Pancreas (tissue), 10 donors: ENCODE measurements at regions not wholly inside any gene's neighbourhood (a gene's known extent, or its start where the extent isn't known, plus 50 kb on each side); places are given as distances from the start of the nearest gene placed in this dataset.

Experiments used
- ATAC-seq, 4 donors: fragments of 200-7000 bp; cut with Tn5 transposase; one replicate each; pipeline versions ENCODE4 v1.8.0 to v1.9.1; 2020; ENCODE audit warnings: mild to moderate bottlenecking in 4 of 4, moderate library complexity in 4 of 4
- DNase-seq, 6 donors: peaks; one replicate each; pipeline ENCODE4 v3.0.0-alpha.2; 2020
- FAIRE-seq: peaks from 2 replicates; lab custom pipeline; 2012; peaks lifted over from hg19 to GRCh38; lab: Jason Lieb, UNC
- H3K27ac ChIP-seq, 4 donors: fragments of 200-600 bp; sonication (generic); 1 replicate in 3 of 4; 2 replicates in 1 of 4; pipeline versions ENCODE4 v1.5.0 to v1.8.0; 2020
- H3K27me3 ChIP-seq, 4 donors: fragments of 200-600 bp; one replicate each; pipeline ENCODE4 v1.8.0; 2021
- H3K36me3 ChIP-seq, 3 donors: fragments of 200-600 bp; sonication (generic) in 1 of 3; one replicate each; pipeline versions ENCODE4 v1.5.0 to v1.8.0; 2020 to 2021
- H3K4me1 ChIP-seq, 3 donors: fragments of 200-600 bp; one replicate each; pipeline ENCODE4 v1.8.0; 2021
- H3K4me3 ChIP-seq, 4 donors: fragments of 200-600 bp; sonication (generic) in 2 of 4; one replicate each; pipeline versions ENCODE4 v1.5.0 to v1.8.0; 2020 to 2021
- H3K9me3 ChIP-seq, 4 donors: fragments of 200-600 bp; one replicate each; pipeline ENCODE4 v1.8.0; 2021
- CTCF ChIP-seq, 4 donors: fragments of 200-600 bp; sonication (generic) in 3 of 4; IDR thresholded peaks; one replicate each; pipeline versions ENCODE4 v1.5.0 to v1.8.0; 2021; ENCODE audit warnings: antibody characterized with exemption in 4 of 4
- WGBS, 2 donors: extraction: QIAGEN DNeasy Blood & Tissue Kit; methylation state at CpG; one replicate each; pipeline ENCODE4 v1.1.7; 2013; 5-methylcytosine and 5-hydroxymethylcytosine counted together
- intact Hi-C, 3 donors: fragments of 100-400 bp; cut with DNase I; formaldehyde crosslinking; loops; one replicate each; pipeline versions ENCODE4 v1.11.1 to v1.14.2; 2022
- donor health status: healthy with polysubstance abuse.
- donor health status: DM: no; HTN: no; CAD: no; lungs with moderate emphysema.
- donor health status: DM: no; HTN: no; CAD: no.
- donor health status: control.
- donor health status: control.
- donor health status: Bipolar disorder and iron deficiency.
- donor health status: DM: yes; HTN: yes; CAD: no.
- donor health status: DM: no; HTN: no; CAD: no.
- donor health status: DM: no; HTN: no; CAD: no.
- donor health status: DM: yes; HTN: yes; CAD: no.

DNA sequence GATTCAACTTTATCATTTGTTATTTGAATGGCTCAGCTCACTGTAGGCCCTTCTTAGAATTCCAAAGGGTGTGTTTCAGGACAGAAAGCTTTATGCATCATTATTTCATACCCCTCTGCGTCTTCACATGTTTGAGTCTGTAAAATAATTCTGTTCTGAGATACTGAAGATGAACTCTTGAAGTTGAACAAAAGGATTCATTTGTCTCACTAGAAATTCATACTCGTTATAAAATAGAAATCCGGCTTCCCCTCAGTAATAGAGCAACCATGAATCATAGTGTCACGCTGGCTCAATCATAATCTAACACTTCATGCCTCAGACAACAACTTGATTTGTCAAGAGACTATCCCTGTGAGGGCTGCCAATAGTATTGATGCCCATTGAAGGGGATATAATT lies 1015.4 kb upstream of the SEMA6D start:
- no peak for TF ChIP-seq CTCF (IDR thresholded peaks at IDR 0.05)
- ATAC-seq, result no peak
- FAIRE-seq, result no peak
- 64 to 76% methylated on average over 4 of the region's 4 CpGs for WGBS, 2 donors
- Histone ChIP-seq H3K4me3 (no peak overlapping the region), H3K4me1 (no peaks in the 10 kb centered on the region), H3K9me3 (no peaks in the 10 kb centered on the region), H3K36me3 (no peaks in the 10 kb centered on the region), H3K27me3 (no peaks in the 10 kb centered on the region), H3K27ac (no peak overlapping the region)
- no peak for DNase-seq
- intact Hi-C loops, result no loop called here

GRCh38 chr15:46703020-46703861 lies 1014.1 kb upstream of the SEMA6D start:
- TF ChIP-seq CTCF (IDR thresholded peaks at IDR 0.05), result no peak
- Histone ChIP-seq H3K27ac (no peak overlapping the region), H3K4me3 (no peak overlapping the region), H3K4me1 (no peaks in the 10 kb centered on the region), H3K27me3 (no peaks in the 10 kb centered on the region), H3K9me3 (no peaks in the 10 kb centered on the region), H3K36me3 (no peaks in the 10 kb centered on the region)
- 63 to 72% methylated on average over 9 of the region's 9 CpGs for WGBS, 2 donors
- ATAC-seq (no peak), FAIRE-seq (no peak), DNase-seq (no peak)
- intact Hi-C loops, result no loop called here

DNA sequence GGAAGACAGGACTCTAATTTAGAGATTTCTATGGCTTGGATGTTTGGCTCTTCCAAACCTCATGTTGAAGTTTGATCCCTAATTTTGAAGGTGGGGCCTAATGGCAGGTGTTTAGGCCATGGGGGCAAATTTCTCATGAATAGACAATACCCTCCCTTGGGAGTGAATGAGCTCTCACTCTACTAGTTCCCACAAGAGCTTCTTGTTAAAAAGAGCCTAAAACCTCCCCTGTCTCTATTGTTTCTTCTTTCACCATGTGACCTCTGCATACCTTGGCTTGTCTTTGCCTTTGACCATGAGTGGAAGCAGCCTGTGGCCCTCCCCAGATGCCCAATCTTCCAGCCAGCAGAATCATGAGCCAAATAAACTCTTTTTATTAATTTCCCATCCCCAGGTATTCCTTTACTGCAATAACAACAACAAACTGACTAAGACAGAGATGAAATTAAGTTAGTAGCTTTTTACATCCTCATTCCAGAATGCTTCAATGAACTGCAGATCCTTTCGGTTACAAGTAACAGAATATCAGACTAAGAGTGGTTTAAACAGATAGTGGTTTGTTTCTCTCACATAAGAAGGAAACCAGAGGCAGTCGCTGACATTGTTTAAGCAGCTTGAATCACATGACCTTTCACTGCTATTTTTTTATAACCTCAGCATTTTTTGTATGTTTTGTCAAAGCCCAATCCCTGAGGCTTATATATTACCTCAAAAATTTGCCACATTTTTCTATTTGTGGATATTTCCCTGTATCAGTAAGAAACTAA lies 1013.3 kb upstream of the SEMA6D start:
- no peak overlapping the region for H3K27ac ChIP-seq
- no peak for ATAC-seq
- no peaks in the 10 kb centered on the region for H3K36me3 ChIP-seq
- intact Hi-C loops, result no loop called here
- 57 to 61% methylated on average over 2 of the region's 2 CpGs for WGBS, 2 donors
- H3K4me3 ChIP-seq, result no peak overlapping the region
- no peaks in the 10 kb centered on the region for H3K9me3 ChIP-seq
- DNase-seq, result no peak
- no peak for FAIRE-seq
- H3K27me3 ChIP-seq, result no peaks in the 10 kb centered on the region
- no peaks in the 10 kb centered on the region for H3K4me1 ChIP-seq
- no peak for TF ChIP-seq CTCF (IDR thresholded peaks at IDR 0.05)

DNA sequence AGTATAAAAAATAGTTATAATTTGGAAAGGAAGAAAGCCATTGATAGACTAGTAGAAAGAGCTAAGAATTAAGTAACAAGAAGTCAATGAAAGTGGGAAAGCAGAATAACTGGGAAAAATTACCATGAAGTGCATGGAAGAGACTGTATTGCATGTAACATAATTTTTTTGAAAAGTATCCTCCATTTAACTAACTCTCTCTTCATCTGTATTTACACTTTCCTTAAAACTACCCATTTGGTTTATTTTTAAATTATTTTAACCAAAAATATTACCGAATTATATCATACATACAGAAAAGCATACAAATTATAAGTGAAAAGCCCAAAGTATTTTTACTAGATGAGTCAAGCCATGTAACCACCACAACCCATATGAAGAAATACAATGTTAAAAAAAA lies 1009.9 kb upstream of the SEMA6D start:
- FAIRE-seq, result no peak
- intact Hi-C loops, result no loop called here

More for the DNA sequence above, 1009.9 kb upstream of the SEMA6D start:
- ATAC-seq (no peak), DNase-seq (no peak)
- Histone ChIP-seq H3K4me1 (no peaks in the 10 kb centered on the region), H3K9me3 (no peaks in the 10 kb centered on the region), H3K36me3 (no peaks in the 10 kb centered on the region), H3K27me3 (no peaks in the 10 kb centered on the region), H3K4me3 (no peak overlapping the region), H3K27ac (no peak overlapping the region)
- 67 to 81% methylated on average over 1 of the region's 1 CpG for WGBS, 2 donors
- no peak for TF ChIP-seq CTCF (IDR thresholded peaks at IDR 0.05)
